ENCODE measurements at regions not wholly inside any gene's neighbourhood (a gene's known extent, or its start where the extent isn't known, plus 50 kb on each side); places are given as distances from the start of the nearest gene placed in this dataset.

GRCh38 chr12:24749171-24749570, 199.7 kb downstream of the BCAT1 start:
- TF ChIP-seq CTCF (IDR thresholded peaks at IDR 0.05; ENCODE audit: low read length) (no peak), EZH2 (IDR thresholded peaks at IDR 0.05; ENCODE audit: borderline replicate concordance, low read length) (no peak)
